VCaP (cell line): ENCODE measurements at regions not wholly inside any gene's neighbourhood (a gene's known extent, or its start where the extent isn't known, plus 50 kb on each side); places are given as distances from the start of the nearest gene placed in this dataset.

ENCODE experiments used
- H3K27ac ChIP-seq: fragments of 450-650 bp; 2 replicates; pipeline ENCODE4 v1.5.1; 2017
- TF ChIP-seq, protein P1 (sequence below): fragments of 450-650 bp; conservative IDR thresholded peaks from 2 replicates; pipeline ENCODE4 v1.5.1; 2017; ENCODE audit warnings: mild to moderate bottlenecking, moderate library complexity

DNA sequence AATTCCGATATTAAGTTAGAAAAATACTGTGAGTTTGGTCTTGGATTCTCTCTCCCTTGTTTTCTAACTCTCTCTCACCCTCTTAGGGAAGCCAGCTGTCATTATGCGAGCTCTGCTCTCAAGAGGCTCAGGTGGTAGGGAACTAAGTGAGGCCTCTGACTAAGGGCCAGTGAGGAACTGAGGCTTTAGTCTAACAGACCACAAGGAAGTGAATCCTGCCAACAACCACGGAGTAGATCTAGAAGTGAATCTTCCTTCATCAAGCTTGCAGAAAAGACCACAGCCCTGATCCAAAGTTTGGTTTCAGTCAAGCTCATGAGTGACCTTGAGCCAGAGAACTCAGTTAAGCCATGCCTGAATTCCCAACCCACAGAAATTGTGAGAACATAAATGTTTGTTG is 180.1 kb upstream of the PRMT6 start:
- TF ChIP-seq, protein P1, sequence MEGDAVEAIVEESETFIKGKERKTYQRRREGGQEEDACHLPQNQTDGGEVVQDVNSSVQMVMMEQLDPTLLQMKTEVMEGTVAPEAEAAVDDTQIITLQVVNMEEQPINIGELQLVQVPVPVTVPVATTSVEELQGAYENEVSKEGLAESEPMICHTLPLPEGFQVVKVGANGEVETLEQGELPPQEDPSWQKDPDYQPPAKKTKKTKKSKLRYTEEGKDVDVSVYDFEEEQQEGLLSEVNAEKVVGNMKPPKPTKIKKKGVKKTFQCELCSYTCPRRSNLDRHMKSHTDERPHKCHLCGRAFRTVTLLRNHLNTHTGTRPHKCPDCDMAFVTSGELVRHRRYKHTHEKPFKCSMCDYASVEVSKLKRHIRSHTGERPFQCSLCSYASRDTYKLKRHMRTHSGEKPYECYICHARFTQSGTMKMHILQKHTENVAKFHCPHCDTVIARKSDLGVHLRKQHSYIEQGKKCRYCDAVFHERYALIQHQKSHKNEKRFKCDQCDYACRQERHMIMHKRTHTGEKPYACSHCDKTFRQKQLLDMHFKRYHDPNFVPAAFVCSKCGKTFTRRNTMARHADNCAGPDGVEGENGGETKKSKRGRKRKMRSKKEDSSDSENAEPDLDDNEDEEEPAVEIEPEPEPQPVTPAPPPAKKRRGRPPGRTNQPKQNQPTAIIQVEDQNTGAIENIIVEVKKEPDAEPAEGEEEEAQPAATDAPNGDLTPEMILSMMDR = no peak
- no peak overlapping the region for H3K27ac ChIP-seq

DNA sequence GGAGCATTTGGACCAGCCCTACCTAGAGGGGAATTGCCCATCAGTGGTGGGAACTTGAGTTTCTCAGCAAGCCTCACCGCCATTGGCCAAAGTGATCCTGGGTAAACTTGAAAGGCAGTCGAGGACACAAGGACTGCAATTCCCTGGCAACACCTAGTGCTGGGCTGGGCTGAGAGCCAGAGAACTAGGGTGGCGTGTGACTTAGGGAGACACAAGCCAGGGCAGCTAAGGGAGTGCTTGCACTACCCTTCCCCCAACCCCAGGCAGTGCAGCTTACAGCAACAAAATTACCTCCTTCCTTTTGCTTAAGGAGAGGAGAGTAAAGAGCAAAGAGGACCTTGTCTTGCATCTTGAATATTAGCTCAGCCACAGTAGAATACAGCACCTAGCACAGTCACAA is 176.9 kb upstream of the PRMT6 start:
- peak overlapping the region; percentile 15; the same call in 1 of the 2 replicates for H3K27ac ChIP-seq
- TF ChIP-seq, protein P1 = no peak

DNA sequence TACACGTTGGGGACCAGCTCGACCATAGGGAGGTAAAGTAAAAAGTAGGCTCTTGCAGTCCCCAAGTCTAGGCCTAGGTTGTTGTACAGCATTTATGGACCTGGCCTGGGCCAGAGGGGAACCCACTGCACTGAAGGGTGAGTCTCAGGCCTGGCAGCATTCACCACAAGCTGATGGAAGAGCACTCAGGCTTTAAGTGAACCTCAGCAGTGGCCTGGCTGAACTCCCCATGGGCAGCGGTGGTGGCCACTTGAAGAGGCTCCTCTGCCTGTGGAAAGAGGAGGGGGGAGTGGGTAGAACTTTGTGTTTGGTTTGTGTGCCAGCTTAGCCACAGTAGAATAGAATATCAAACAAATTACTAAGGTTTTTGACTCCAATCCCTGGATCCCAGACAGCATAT is 176.2 kb upstream of the PRMT6 start:
- TF ChIP-seq, protein P1 = no peak
- peak overlapping the region; percentile 15; the same call in 1 of the 2 replicates for H3K27ac ChIP-seq

DNA sequence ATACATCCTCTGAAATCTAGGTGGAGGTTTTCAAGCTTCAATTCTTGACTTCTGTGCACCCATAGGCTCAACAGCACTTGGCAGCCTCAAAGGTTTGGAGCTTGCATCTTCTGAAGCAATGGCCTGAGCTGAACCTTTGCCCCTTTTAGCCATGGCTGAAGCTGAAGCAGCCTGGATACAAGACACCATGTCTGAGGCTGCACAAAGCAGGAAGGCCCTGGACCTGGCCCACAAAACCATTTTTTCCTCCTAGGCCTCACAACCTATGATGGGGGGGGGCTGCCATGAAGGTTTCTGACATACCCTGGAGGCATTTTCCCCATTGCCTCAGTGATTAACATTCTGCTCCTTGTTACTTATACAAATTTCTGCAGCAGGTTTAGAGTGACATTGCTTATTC is 173.3 kb upstream of the PRMT6 start:
- H3K27ac ChIP-seq = no peak overlapping the region
- TF ChIP-seq, protein P1 = no peak

DNA sequence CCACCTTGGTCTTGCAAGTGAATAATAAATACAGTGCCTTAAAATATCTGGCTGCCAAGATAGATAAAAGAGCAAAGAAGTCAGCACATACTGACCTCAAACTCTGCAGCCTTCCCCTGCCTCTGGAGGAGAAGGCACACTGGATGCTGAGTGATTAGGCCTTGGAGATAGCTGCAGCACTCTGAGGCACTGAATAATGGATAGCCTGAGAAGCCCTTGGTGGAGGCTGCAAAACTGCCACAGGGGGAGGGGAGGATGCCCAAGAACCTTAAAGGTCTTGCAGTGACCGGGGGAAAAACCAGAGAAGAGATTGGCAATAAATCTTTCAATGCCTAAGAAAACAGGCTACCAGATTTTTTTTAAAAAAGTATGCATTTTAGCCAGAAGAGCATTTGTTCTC is 167.4 kb upstream of the PRMT6 start:
- TF ChIP-seq, protein P1 = no peak
- no peak overlapping the region for H3K27ac ChIP-seq

DNA sequence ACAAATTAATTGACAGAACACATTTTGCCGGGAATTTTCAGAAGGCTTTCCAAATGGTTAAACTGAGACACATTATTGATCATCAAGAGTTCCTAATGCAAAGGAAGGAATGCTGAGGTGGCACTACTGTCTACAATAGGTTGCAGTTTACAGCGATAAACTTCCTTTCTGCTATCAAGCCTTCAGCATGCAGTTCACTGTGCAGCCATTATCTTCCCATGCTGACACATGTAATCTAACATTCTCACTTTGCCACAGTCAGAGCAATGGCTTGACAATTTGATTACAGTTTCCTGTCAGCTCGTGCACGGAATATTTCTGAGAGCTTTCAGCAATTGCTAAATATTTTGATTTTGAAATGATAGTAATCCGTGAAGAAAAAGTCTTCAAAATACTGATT is 166.9 kb upstream of the PRMT6 start:
- TF ChIP-seq, protein P1 = no peak
- H3K27ac ChIP-seq = no peak overlapping the region

DNA sequence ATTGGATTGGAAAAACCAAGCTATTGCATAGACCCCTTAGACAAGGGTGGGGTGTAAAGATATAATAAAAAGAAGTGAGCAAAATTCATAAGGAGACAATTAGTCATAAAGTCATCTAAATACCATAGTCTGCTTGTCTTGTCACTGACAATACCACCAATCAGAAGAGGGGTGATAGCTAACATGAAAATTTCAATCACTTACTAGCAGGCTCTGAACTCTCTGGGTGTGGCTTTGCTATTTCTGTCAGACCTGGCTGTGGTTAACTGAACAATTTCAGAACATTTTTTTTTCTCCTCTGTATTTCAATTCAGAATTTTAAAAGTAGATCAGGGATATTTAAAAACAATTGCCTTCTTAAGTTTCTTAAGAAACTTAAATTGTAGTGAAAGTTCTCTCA is 158.5 kb upstream of the PRMT6 start:
- H3K27ac ChIP-seq = no peak overlapping the region

More for the DNA sequence above, 158.5 kb upstream of the PRMT6 start:
- TF ChIP-seq, protein P1 = no peak
